ENCODE measurements at regions not wholly inside any gene's neighbourhood (a gene's known extent, or its start where the extent isn't known, plus 50 kb on each side); places are given as distances from the start of the nearest gene placed in this dataset.

DNA sequence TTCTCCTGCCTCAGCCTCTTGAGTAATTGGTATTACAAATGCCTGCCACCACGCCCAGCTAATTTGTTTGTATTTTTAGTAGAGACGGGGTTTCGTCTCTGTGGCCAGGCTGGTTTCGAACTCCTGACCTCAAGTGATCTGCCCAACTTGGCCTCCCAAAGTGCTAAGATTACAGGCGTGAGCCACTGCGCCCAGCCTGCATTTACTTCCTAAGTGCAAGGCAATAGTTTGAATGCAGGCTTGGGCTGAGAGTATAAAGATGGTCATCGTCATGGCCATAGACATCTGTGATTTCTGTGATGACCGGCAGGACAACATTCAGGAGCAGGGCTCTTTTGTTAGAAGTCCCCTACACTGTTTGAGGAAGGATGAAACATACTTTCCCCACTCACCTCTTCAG, 393.9 kb upstream of the SHH start:
- no peaks in the 10 kb centered on the region for H3K27me3 ChIP-seq (ENCODE audit: insufficient read depth, poor library complexity, severe bottlenecking)
- no peak overlapping the region for H3K4me3 ChIP-seq (replicated peaks; ENCODE audit: insufficient read depth, low read length)
- no peak overlapping the region for H3K27ac ChIP-seq (replicated peaks)
- no peak for DNase-seq (ENCODE audit: low read depth in 1 of 2, low spot score in 1 of 2)
- TF ChIP-seq, protein P1, sequence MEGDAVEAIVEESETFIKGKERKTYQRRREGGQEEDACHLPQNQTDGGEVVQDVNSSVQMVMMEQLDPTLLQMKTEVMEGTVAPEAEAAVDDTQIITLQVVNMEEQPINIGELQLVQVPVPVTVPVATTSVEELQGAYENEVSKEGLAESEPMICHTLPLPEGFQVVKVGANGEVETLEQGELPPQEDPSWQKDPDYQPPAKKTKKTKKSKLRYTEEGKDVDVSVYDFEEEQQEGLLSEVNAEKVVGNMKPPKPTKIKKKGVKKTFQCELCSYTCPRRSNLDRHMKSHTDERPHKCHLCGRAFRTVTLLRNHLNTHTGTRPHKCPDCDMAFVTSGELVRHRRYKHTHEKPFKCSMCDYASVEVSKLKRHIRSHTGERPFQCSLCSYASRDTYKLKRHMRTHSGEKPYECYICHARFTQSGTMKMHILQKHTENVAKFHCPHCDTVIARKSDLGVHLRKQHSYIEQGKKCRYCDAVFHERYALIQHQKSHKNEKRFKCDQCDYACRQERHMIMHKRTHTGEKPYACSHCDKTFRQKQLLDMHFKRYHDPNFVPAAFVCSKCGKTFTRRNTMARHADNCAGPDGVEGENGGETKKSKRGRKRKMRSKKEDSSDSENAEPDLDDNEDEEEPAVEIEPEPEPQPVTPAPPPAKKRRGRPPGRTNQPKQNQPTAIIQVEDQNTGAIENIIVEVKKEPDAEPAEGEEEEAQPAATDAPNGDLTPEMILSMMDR (IDR thresholded peaks at IDR 0.05; ENCODE audit: insufficient read depth, low read length), result no peak
- TF ChIP-seq POLR2AphosphoS5 (IDR thresholded peaks at IDR 0.05; ENCODE audit: low read depth) (no peak), GABPA (IDR thresholded peaks at IDR 0.05; ENCODE audit: low read depth) (no peak), SPI1 (IDR thresholded peaks at IDR 0.05; ENCODE audit: borderline replicate concordance, low read depth) (no peak)
- TF ChIP-seq, protein P2, sequence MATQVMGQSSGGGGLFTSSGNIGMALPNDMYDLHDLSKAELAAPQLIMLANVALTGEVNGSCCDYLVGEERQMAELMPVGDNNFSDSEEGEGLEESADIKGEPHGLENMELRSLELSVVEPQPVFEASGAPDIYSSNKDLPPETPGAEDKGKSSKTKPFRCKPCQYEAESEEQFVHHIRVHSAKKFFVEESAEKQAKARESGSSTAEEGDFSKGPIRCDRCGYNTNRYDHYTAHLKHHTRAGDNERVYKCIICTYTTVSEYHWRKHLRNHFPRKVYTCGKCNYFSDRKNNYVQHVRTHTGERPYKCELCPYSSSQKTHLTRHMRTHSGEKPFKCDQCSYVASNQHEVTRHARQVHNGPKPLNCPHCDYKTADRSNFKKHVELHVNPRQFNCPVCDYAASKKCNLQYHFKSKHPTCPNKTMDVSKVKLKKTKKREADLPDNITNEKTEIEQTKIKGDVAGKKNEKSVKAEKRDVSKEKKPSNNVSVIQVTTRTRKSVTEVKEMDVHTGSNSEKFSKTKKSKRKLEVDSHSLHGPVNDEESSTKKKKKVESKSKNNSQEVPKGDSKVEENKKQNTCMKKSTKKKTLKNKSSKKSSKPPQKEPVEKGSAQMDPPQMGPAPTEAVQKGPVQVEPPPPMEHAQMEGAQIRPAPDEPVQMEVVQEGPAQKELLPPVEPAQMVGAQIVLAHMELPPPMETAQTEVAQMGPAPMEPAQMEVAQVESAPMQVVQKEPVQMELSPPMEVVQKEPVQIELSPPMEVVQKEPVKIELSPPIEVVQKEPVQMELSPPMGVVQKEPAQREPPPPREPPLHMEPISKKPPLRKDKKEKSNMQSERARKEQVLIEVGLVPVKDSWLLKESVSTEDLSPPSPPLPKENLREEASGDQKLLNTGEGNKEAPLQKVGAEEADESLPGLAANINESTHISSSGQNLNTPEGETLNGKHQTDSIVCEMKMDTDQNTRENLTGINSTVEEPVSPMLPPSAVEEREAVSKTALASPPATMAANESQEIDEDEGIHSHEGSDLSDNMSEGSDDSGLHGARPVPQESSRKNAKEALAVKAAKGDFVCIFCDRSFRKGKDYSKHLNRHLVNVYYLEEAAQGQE (IDR thresholded peaks at IDR 0.05; ENCODE audit: insufficient replicate concordance, low read depth), result no peak

DNA sequence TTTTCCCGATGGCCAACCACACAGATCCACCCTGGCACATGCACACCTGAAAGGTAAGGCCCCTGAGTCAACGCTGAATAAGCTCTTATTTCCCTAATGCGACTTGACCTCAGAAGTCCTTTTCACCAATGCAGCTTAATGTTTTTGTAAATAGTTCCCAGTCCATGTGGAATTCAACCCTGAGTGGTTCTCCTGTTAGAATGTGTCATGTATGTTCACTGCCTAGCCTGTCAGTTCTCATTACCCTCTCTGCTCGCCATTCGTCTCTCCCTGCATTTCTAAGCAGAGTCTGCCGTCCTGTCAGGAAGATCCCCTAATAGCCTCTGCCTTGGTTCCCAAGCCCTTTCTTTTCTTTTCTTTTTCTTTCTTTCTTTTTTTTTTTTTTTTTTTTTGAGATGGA, 392.6 kb upstream of the SHH start:
- no peak for TF ChIP-seq POLR2AphosphoS5 (IDR thresholded peaks at IDR 0.05; ENCODE audit: low read depth)
- TF ChIP-seq, protein P2 (IDR thresholded peaks at IDR 0.05; ENCODE audit: insufficient replicate concordance, low read depth), result no peak
- no peak for TF ChIP-seq GABPA (IDR thresholded peaks at IDR 0.05; ENCODE audit: low read depth)
- no peak for TF ChIP-seq SPI1 (IDR thresholded peaks at IDR 0.05; ENCODE audit: borderline replicate concordance, low read depth)
- TF ChIP-seq, protein P1 (IDR thresholded peaks at IDR 0.05; ENCODE audit: insufficient read depth, low read length), result no peak
- no peak overlapping the region for H3K4me3 ChIP-seq (replicated peaks; ENCODE audit: insufficient read depth, low read length)
- no peaks in the 10 kb centered on the region for H3K27me3 ChIP-seq (ENCODE audit: insufficient read depth, poor library complexity, severe bottlenecking)
- no peak overlapping the region for H3K27ac ChIP-seq (replicated peaks)
- DNase-seq (ENCODE audit: low read depth in 1 of 2, low spot score in 1 of 2), result no peak

DNA sequence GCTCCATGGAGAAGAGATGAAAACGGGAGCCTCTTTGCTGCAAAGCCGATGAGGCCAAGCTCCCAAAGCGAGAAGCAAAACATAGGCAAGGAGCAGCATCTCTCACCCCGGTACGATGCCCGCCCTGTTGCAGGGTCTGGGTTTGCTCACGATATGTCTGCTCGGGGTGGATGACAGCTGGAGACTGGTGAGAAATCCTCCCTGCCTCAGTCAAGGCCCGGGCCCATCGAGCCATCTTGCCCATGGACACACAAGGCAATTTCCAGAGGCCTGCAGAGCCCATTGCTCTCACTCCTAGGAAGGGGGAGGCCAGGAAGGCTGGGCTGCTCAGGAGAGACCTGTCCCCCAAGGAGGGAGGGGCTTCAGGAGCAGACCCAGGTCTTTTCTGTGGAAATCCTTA, 391.7 kb upstream of the SHH start:
- no peak overlapping the region for H3K27ac ChIP-seq (replicated peaks)
- TF ChIP-seq POLR2AphosphoS5 (IDR thresholded peaks at IDR 0.05; ENCODE audit: low read depth) (no peak), SPI1 (IDR thresholded peaks at IDR 0.05; ENCODE audit: borderline replicate concordance, low read depth) (no peak)
- H3K27me3 ChIP-seq (ENCODE audit: insufficient read depth, poor library complexity, severe bottlenecking), result no peaks in the 10 kb centered on the region
- DNase-seq (ENCODE audit: low read depth in 1 of 2, low spot score in 1 of 2), result no peak
- H3K4me3 ChIP-seq (replicated peaks; ENCODE audit: insufficient read depth, low read length), result no peak overlapping the region

DNA sequence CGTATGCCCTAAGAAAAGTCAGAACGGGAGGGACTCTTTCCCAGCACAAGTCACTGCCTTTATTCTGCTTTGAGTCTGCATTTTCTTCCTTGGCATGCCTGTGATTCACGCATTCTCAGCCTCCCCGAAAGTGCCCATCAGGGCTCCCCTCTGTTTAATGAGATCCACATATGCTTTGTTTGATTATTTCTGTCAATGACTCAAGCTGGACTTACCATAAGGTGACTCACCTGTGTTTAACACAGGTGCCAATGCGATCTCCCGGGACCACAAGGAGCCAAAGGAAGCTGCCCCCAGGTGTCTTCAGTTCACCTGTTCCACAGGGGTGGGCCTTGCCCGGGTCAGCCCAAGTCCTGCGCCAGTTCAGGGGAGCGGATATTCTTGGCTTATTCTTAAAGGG, 386.0 kb upstream of the SHH start:
- TF ChIP-seq SPI1 (IDR thresholded peaks at IDR 0.05; ENCODE audit: borderline replicate concordance, low read depth), result no peak
- TF ChIP-seq, protein P2 (IDR thresholded peaks at IDR 0.05; ENCODE audit: insufficient replicate concordance, low read depth), result no peak
- no peak for TF ChIP-seq GABPA (IDR thresholded peaks at IDR 0.05; ENCODE audit: low read depth)
- Histone ChIP-seq H3K27me3 (ENCODE audit: insufficient read depth, poor library complexity, severe bottlenecking) (no peaks in the 10 kb centered on the region), H3K27ac (replicated peaks) (no peak overlapping the region), H3K4me3 (replicated peaks; ENCODE audit: insufficient read depth, low read length) (no peak overlapping the region)
- no peak for DNase-seq (ENCODE audit: low read depth in 1 of 2, low spot score in 1 of 2)
